ENCODE measurements at regions not wholly inside any gene's neighbourhood (a gene's known extent, or its start where the extent isn't known, plus 50 kb on each side); places are given as distances from the start of the nearest gene placed in this dataset.

- 33% methylated on average over 1 of the region's 1 CpG for WGBS
- H3K4me1 ChIP-seq (replicated peaks): no peaks in the 10 kb centered on the region
- no peaks in the 10 kb centered on the region for H3K36me3 ChIP-seq
- no peaks in the 10 kb centered on the region for H3K27me3 ChIP-seq (replicated peaks; ENCODE audit: insufficient read depth)
- no peaks in the 10 kb centered on the region for H3K9me3 ChIP-seq
- no peak for DNase-seq (ENCODE audit: low spot score)
- TF ChIP-seq CTCF (IDR thresholded peaks at IDR 0.05) (no peak), POLR2AphosphoS5 (IDR thresholded peaks at IDR 0.05) (no peak), POLR2A (IDR thresholded peaks at IDR 0.05) (no peak)
- intact Hi-C loops (cut with DNase I): no loop called here
- H3K4me3 ChIP-seq: no peak overlapping the region
- H3K27ac ChIP-seq: no peak overlapping the region
Observed at GRCh38 chr18:64416990-64417389, 268.1 kb upstream of the LINC00305 start.

GRCh38 chr18:64415218-64415617 lies 266.3 kb upstream of the LINC00305 start:
- 86% methylated on average over 2 of the region's 2 CpGs for WGBS
- H3K9me3 ChIP-seq: no peaks in the 10 kb centered on the region
- no peaks in the 10 kb centered on the region for H3K4me1 ChIP-seq (replicated peaks)
- no peak overlapping the region for H3K27ac ChIP-seq
- no peaks in the 10 kb centered on the region for H3K36me3 ChIP-seq
- DNase-seq (ENCODE audit: low spot score): no peak
- intact Hi-C loops (cut with DNase I): no loop called here
- H3K4me3 ChIP-seq: no peak overlapping the region
- H3K27me3 ChIP-seq (replicated peaks; ENCODE audit: insufficient read depth): no peaks in the 10 kb centered on the region
- TF ChIP-seq CTCF (IDR thresholded peaks at IDR 0.05): no peak
- TF ChIP-seq POLR2AphosphoS5 (IDR thresholded peaks at IDR 0.05): no peak
- no peak for TF ChIP-seq POLR2A (IDR thresholded peaks at IDR 0.05)

- Histone ChIP-seq H3K36me3 (no peaks in the 10 kb centered on the region), H3K27ac (no peak overlapping the region), H3K9me3 (no peaks in the 10 kb centered on the region), H3K4me3 (no peak overlapping the region), H3K27me3 (replicated peaks; ENCODE audit: insufficient read depth) (no peaks in the 10 kb centered on the region), H3K4me1 (replicated peaks) (no peaks in the 10 kb centered on the region)
- DNase-seq (ENCODE audit: low spot score): no peak
- TF ChIP-seq POLR2A (IDR thresholded peaks at IDR 0.05) (no peak), POLR2AphosphoS5 (IDR thresholded peaks at IDR 0.05) (no peak), CTCF (IDR thresholded peaks at IDR 0.05) (no peak)
- WGBS: 51% methylated on average over 6 of the region's 6 CpGs
- intact Hi-C loops (cut with DNase I): no loop called here
Observed at GRCh38 chr18:64410685-64411084, 261.8 kb upstream of the LINC00305 start.

- Histone ChIP-seq H3K36me3 (no peaks in the 10 kb centered on the region), H3K4me3 (no peak overlapping the region), H3K27ac (no peak overlapping the region), H3K4me1 (replicated peaks) (no peaks in the 10 kb centered on the region), H3K27me3 (replicated peaks; ENCODE audit: insufficient read depth) (no peaks in the 10 kb centered on the region), H3K9me3 (no peaks in the 10 kb centered on the region)
- intact Hi-C loops (cut with DNase I): no loop called here
- no peak for DNase-seq (ENCODE audit: low spot score)
- TF ChIP-seq CTCF (IDR thresholded peaks at IDR 0.05) (peak in 1 of 4 experiments; percentile 8), POLR2A (IDR thresholded peaks at IDR 0.05) (no peak)
Observed at GRCh38 chr18:64409511-64409910, 260.6 kb upstream of the LINC00305 start.

GRCh38 chr18:64407606-64408005 lies 258.7 kb upstream of the LINC00305 start:
- Histone ChIP-seq H3K4me3 (no peak overlapping the region), H3K27me3 (replicated peaks; ENCODE audit: insufficient read depth) (no peaks in the 10 kb centered on the region), H3K9me3 (no peaks in the 10 kb centered on the region), H3K4me1 (replicated peaks) (no peaks in the 10 kb centered on the region), H3K27ac (no peak overlapping the region), H3K36me3 (no peaks in the 10 kb centered on the region)
- 73% methylated on average over 2 of the region's 2 CpGs for WGBS
- TF ChIP-seq POLR2AphosphoS5 (IDR thresholded peaks at IDR 0.05): no peak
- no peak for TF ChIP-seq CTCF (IDR thresholded peaks at IDR 0.05)
- no peak for TF ChIP-seq POLR2A (IDR thresholded peaks at IDR 0.05)
- no peak for DNase-seq (ENCODE audit: low spot score)
- intact Hi-C loops (cut with DNase I): no loop called here
